ENCODE measurements at regions not wholly inside any gene's neighbourhood (a gene's known extent, or its start where the extent isn't known, plus 50 kb on each side); places are given as distances from the start of the nearest gene placed in this dataset.

DNA sequence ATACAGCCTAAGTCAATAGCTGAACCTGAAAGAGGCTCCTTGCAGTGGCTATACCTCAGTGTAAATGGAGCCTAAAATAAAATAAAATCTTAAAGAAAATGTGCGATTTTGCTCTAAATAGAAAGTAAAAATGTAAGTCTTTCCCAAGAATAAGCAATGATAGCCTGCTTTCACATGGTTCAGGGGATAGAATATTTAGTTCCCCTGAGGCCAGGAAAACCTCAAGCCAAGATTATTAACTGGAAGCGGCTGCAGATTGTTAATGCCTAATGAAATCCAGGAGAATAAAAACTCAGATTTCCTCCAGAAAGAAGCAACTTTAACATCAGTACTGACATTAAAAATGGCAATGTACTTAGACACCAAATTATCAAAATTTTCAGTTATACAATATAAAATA lies 463.7 kb downstream of the CYLC2 start:
- TF ChIP-seq, protein P1, sequence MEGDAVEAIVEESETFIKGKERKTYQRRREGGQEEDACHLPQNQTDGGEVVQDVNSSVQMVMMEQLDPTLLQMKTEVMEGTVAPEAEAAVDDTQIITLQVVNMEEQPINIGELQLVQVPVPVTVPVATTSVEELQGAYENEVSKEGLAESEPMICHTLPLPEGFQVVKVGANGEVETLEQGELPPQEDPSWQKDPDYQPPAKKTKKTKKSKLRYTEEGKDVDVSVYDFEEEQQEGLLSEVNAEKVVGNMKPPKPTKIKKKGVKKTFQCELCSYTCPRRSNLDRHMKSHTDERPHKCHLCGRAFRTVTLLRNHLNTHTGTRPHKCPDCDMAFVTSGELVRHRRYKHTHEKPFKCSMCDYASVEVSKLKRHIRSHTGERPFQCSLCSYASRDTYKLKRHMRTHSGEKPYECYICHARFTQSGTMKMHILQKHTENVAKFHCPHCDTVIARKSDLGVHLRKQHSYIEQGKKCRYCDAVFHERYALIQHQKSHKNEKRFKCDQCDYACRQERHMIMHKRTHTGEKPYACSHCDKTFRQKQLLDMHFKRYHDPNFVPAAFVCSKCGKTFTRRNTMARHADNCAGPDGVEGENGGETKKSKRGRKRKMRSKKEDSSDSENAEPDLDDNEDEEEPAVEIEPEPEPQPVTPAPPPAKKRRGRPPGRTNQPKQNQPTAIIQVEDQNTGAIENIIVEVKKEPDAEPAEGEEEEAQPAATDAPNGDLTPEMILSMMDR (IDR thresholded peaks at IDR 0.05; ENCODE audit: control extremely low read depth, extremely low read depth, low read depth, missing control alignments): no peak
- ChIA-PET POLR2A (no interaction called here), CTCF (no interaction called here)
- DNase-seq (ENCODE audit: extremely low spot score): no peak

DNA sequence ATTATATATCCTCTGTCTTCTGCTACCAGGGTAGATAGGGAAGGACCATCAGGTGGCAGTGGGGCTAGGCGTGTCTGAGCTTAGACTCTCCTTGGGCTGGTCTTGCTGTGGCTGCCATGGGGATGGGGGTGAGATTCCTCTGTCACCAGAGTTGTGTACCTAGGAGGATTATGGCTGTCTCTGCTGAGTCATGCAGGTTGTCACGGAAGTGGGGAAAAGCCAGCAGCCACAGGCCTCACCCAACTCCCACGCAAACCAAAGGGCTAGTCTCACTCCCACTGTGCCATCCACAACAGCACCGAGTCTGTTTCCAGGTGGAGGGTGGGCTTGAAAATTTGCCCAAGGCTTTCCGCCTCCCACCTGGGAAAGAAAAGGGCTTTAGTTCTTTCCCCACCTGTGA lies 476.1 kb downstream of the CYLC2 start:
- POLR2A ChIA-PET: no interaction called here
- CTCF ChIA-PET: no interaction called here
- TF ChIP-seq, protein P1 (IDR thresholded peaks at IDR 0.05; ENCODE audit: control extremely low read depth, extremely low read depth, low read depth, missing control alignments): no peak
- DNase-seq (ENCODE audit: extremely low spot score): no peak

- POLR2A ChIA-PET: no interaction called here
- TF ChIP-seq, protein P1 (IDR thresholded peaks at IDR 0.05; ENCODE audit: control extremely low read depth, extremely low read depth, low read depth, missing control alignments): no peak
- CTCF ChIA-PET: interaction anchor here (1.4 kb wide), 1 partner anchor 14 kb away, joined by 3 read pairs; no protein-coding TSS in a partner anchor
These were observed 479.0 kb downstream of the CYLC2 start for GRCh38 chr9:103474156-103474555.

DNA sequence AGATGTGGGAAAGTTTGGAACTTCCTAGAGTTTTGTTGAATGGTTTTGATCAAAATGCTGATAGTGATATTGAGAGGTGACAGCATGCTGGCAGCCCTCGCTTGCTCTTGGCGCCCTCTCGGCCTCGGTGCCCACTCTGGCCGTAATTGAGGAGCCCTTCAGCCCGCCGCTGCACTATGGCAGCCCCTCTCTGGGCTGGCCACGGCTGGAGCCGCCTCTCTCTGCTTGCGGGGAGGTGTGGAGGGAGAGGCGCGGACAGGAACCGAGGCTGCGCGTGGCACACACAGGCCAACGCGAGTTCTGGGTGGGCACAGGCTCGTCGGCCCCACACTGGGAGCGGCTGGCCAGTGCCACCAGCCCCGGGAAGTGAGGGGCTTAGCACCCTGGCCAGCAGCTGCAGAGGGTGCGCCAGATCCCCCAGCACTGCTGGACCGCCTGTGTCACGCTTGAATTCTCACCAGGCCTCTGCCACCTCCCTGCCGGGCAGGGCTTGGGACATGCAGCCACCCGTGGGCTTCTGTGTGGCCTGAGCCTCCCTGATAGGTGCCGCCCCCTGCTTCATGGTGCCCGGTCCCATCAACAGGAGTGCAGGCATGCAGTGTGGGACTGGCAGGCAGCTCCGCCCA lies 488.5 kb downstream of the CYLC2 start:
- ChIA-PET CTCF (no interaction called here), POLR2A (no interaction called here)
- DNase-seq (ENCODE audit: extremely low spot score): no peak
- TF ChIP-seq, protein P1 (IDR thresholded peaks at IDR 0.05; ENCODE audit: control extremely low read depth, extremely low read depth, low read depth, missing control alignments): no peak

More at GRCh38 chr9:103474156-103474555, 479.0 kb downstream of the CYLC2 start:
- no peak for DNase-seq (ENCODE audit: extremely low spot score)

GRCh38 chr9:103485138-103485537 lies 490.0 kb downstream of the CYLC2 start:
- POLR2A ChIA-PET: no interaction called here
- TF ChIP-seq, protein P1 (IDR thresholded peaks at IDR 0.05; ENCODE audit: control extremely low read depth, extremely low read depth, low read depth, missing control alignments): no peak
- CTCF ChIA-PET: no interaction called here
- no peak for DNase-seq (ENCODE audit: extremely low spot score)

- CTCF ChIA-PET: no interaction called here
- DNase-seq (ENCODE audit: extremely low spot score): no peak
- TF ChIP-seq, protein P1 (IDR thresholded peaks at IDR 0.05; ENCODE audit: control extremely low read depth, extremely low read depth, low read depth, missing control alignments): no peak
- POLR2A ChIA-PET: no interaction called here
These were observed 519.6 kb downstream of the CYLC2 start for GRCh38 chr9:103514767-103515166.

Measured in GM10248 (cell line).